Heart left ventricle (tissue), 13 donors: ENCODE measurements at regions not wholly inside any gene's neighbourhood (a gene's known extent, or its start where the extent isn't known, plus 50 kb on each side); places are given as distances from the start of the nearest gene placed in this dataset.

Source experiments
- POLR2A ChIP-seq, 2 donors: fragments of 450-650 bp; IDR thresholded peaks; one replicate each; pipeline ENCODE4 v1.6.1; 2017; ENCODE audit warnings: antibody characterized with exemption in 2 of 2, mild to moderate bottlenecking in 2 of 2, moderate library complexity in 2 of 2
- TF ChIP-seq, protein P1 (sequence below), 12 donors: fragments of 200-600 bp; sonication (generic) in 4 of 12; IDR thresholded peaks; one replicate each; pipeline versions ENCODE4 v1.5.0 to v1.8.0; 2018 to 2022; ENCODE audit warnings: antibody characterized with exemption in 12 of 12, mild to moderate bottlenecking in 5 of 12
- donor health status: ischemic (EF 13 %, LVEDD 7.1; RV severe dilation, severe dysfunction).
- donor health status: DM: no; HTN: yes; CAD: no.
- donor health status: DM: no; HTN: no; CAD: no.
- donor health status: ischemic (EF 25% LVEDD 6.9; RV normal size, moderate dysfunction).
- donor health status: ischemic (EF 25% LVEDD 5.7; RV mildly dilated, moderate dysfunction).
- donor health status: ischemic (EF 35%, LVEDD 5.7; RV mildly dilated, moderate dysfunction).
- donor health status: nonischemic (EF 11% LVEDD 7.7; RV severe dilation, severe dysfunction).
- donor health status: DM: yes; HTN: yes; CAD: no.
- donor health status: PGD.
- donor health status: ischemic (EF 29% LVEDD 5.4; RV normal size, mild dysfunction).
- donor health status: nonischemic (EF 23%, LVEDD 6.1; RV moderate dilation, normal function).

DNA sequence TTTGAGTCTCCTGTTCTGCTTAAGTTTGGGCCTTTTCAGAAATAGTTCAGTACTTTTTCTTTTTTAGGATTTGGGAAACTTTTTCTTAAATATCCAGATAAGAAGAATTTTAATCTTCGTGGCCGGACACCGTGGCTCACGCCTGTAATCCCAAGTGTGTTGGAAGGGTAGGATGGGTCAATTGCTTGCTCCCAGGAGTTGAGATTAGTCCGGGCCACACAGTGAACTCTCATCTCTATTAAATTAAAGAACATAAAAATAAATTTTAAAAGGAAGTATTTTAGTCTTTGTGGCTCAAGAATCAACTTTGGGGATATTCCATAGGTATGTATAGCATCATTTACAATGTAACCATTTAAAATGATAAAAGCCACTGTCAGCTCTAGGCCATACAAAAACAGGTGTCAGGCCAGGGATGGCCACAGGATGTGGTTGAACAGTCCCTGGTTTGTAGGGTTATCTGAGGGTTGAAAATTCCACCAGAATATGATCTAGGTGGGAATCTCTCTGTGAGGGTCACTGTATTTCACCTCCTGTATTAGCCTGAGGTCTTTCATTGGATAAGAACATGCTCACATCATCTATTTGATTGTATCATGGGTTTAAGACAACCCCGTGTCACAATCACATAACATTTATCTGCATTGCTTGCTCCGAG, 115.6 kb downstream of the GGTLC2 start:
- TF ChIP-seq, protein P1, sequence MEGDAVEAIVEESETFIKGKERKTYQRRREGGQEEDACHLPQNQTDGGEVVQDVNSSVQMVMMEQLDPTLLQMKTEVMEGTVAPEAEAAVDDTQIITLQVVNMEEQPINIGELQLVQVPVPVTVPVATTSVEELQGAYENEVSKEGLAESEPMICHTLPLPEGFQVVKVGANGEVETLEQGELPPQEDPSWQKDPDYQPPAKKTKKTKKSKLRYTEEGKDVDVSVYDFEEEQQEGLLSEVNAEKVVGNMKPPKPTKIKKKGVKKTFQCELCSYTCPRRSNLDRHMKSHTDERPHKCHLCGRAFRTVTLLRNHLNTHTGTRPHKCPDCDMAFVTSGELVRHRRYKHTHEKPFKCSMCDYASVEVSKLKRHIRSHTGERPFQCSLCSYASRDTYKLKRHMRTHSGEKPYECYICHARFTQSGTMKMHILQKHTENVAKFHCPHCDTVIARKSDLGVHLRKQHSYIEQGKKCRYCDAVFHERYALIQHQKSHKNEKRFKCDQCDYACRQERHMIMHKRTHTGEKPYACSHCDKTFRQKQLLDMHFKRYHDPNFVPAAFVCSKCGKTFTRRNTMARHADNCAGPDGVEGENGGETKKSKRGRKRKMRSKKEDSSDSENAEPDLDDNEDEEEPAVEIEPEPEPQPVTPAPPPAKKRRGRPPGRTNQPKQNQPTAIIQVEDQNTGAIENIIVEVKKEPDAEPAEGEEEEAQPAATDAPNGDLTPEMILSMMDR (IDR thresholded peaks at IDR 0.05), result no peak
- TF ChIP-seq POLR2A (IDR thresholded peaks at IDR 0.05), result no peak
